IMR-90 (cell line): ENCODE measurements at regions not wholly inside any gene's neighbourhood (a gene's known extent, or its start where the extent isn't known, plus 50 kb on each side); places are given as distances from the start of the nearest gene placed in this dataset.

ENCODE experiments used
- BHLHE40 ChIP-seq: fragments of 150-350 bp; IDR thresholded peaks from 2 replicates; pipeline ENCODE4 v1.6.1; 2016; ENCODE audit warnings: mild to moderate bottlenecking, low read depth, low read length
- CEBPB ChIP-seq: IDR thresholded peaks from 2 replicates; pipeline ENCODE4 v1.6.1; 2012; ENCODE audit warnings: low read depth, low read length, improper control_type of control experiment
- CTCF ChIP-seq: conservative IDR thresholded peaks from 2 replicates; pipeline ENCODE4 v1.5.1; 2012; ENCODE audit warnings: mild to moderate bottlenecking, low read depth, low read length, improper control_type of control experiment
- ELK1 ChIP-seq: fragments of 150-350 bp; IDR thresholded peaks from 2 replicates; pipeline ENCODE4 v1.6.1; 2016; ENCODE audit warnings: low read depth, mild to moderate bottlenecking, low read length, moderate library complexity, borderline replicate concordance
- MAFK ChIP-seq: IDR thresholded peaks from 2 replicates; pipeline ENCODE4 v1.6.1; 2012; ENCODE audit warnings: low read depth, low read length, improper control_type of control experiment
- MAZ ChIP-seq: IDR thresholded peaks from 2 replicates; pipeline ENCODE4 v1.6.1; 2012; ENCODE audit warnings: low read depth, mild to moderate bottlenecking, low read length, improper control_type of control experiment, moderate library complexity, borderline replicate concordance
- MXI1 ChIP-seq: IDR thresholded peaks from 2 replicates; pipeline ENCODE4 v1.6.1; 2012; ENCODE audit warnings: low read depth, mild to moderate bottlenecking, low read length, moderate library complexity, borderline replicate concordance
- POLR2A ChIP-seq: IDR thresholded peaks from 2 replicates; pipeline ENCODE4 v1.6.1; 2012; ENCODE audit warnings: mild to moderate bottlenecking, low read depth, low read length
- RAD21 ChIP-seq: IDR thresholded peaks from 2 replicates; pipeline ENCODE4 v1.6.1; 2012; ENCODE audit warnings: low read length, improper control_type of control experiment
- RCOR1 ChIP-seq: IDR thresholded peaks from 2 replicates; pipeline ENCODE4 v1.6.1; 2012; ENCODE audit warnings: mild to moderate bottlenecking, low read length, improper control_type of control experiment; ENCODE audit not compliant: insufficient replicate concordance
- RFX5 ChIP-seq: IDR thresholded peaks from 2 replicates; pipeline ENCODE4 v1.8.0; 2012; ENCODE audit warnings: low read depth, mild to moderate bottlenecking, low read length, moderate library complexity
- SMC3 ChIP-seq: fragments of 150-350 bp; IDR thresholded peaks from 2 replicates; pipeline ENCODE4 v1.6.1; 2016; ENCODE audit warnings: low read depth, mild to moderate bottlenecking, antibody characterized with exemption, low read length, moderate library complexity
- USF2 ChIP-seq: fragments of 150-350 bp; IDR thresholded peaks from 2 replicates; pipeline ENCODE4 v1.6.1; 2017; ENCODE audit warnings: mild to moderate bottlenecking, antibody characterized with exemption, low read length, low read depth

GRCh38 chr11:115081972-115082371 lies 403.6 kb downstream of the NXPE2 start:
- TF ChIP-seq POLR2A (no peak), RAD21 (no peak), CEBPB (no peak), CTCF (no peak), MAZ (no peak), BHLHE40 (no peak), SMC3 (no peak), USF2 (no peak), MAFK (no peak), RFX5 (no peak), ELK1 (no peak), RCOR1 (no peak), MXI1 (no peak)
